ENCODE measurements at regions not wholly inside any gene's neighbourhood (a gene's known extent, or its start where the extent isn't known, plus 50 kb on each side); places are given as distances from the start of the nearest gene placed in this dataset.

GRCh38 chr6:10248378-10248843, 166.5 kb downstream of the TFAP2A start:
- DNase-seq (ENCODE audit: low read depth): no peak

GRCh38 chr6:10237298-10238038, 177.4 kb downstream of the TFAP2A start:
- DNase-seq (ENCODE audit: low read depth): no peak

GRCh38 chr6:10235344-10235743, 179.5 kb downstream of the TFAP2A start:
- no peak for DNase-seq (ENCODE audit: low read depth)

GRCh38 chr6:10230531-10230930, 184.3 kb downstream of the TFAP2A start:
- no peak for DNase-seq (ENCODE audit: low read depth)

GRCh38 chr6:10223841-10224240, 191.0 kb downstream of the TFAP2A start:
- DNase-seq (ENCODE audit: low read depth): no peak

GRCh38 chr6:10221178-10221577, 193.7 kb downstream of the TFAP2A start:
- no peak for DNase-seq (ENCODE audit: low read depth)

- no peak for DNase-seq (ENCODE audit: low read depth)
Measured at GRCh38 chr6:10219510-10219909, 195.4 kb downstream of the TFAP2A start.

GRCh38 chr6:10217111-10217510, 197.8 kb downstream of the TFAP2A start:
- DNase-seq (ENCODE audit: low read depth): no peak

GRCh38 chr6:10215326-10216110, 199.4 kb downstream of the TFAP2A start:
- DNase-seq (ENCODE audit: low read depth): no peak

GRCh38 chr6:10210052-10210451, 204.8 kb downstream of the TFAP2A start:
- DNase-seq (ENCODE audit: low read depth): no peak

- DNase-seq (ENCODE audit: low read depth): no peak
Measured at GRCh38 chr6:10205892-10206291, 209.0 kb downstream of the TFAP2A start.

GRCh38 chr6:10205120-10205519, 209.8 kb downstream of the TFAP2A start:
- DNase-seq (ENCODE audit: low read depth): no peak

- DNase-seq (ENCODE audit: low read depth): no peak
Measured at GRCh38 chr6:10203651-10204050, 211.2 kb downstream of the TFAP2A start.

GRCh38 chr6:10202581-10202980, 212.3 kb downstream of the TFAP2A start:
- no peak for DNase-seq (ENCODE audit: low read depth)

- no peak for DNase-seq (ENCODE audit: low read depth)
Measured at GRCh38 chr6:10201606-10202510, 213.0 kb downstream of the TFAP2A start.

- no peak for DNase-seq (ENCODE audit: low read depth)
Measured at GRCh38 chr6:10196090-10196489, 218.8 kb downstream of the TFAP2A start.

- no peak for DNase-seq (ENCODE audit: low read depth)
Measured at GRCh38 chr6:10194816-10195672, 219.8 kb downstream of the TFAP2A start.

- DNase-seq (ENCODE audit: low read depth): no peak
Measured at GRCh38 chr6:10193321-10193720, 221.6 kb downstream of the TFAP2A start.

- no peak for DNase-seq (ENCODE audit: low read depth)
Measured at GRCh38 chr6:10190042-10190441, 224.8 kb downstream of the TFAP2A start.

- no peak for DNase-seq (ENCODE audit: low read depth)
Measured at GRCh38 chr6:10184371-10185227, 230.3 kb downstream of the TFAP2A start.
